ENCODE measurements at regions not wholly inside any gene's neighbourhood (a gene's known extent, or its start where the extent isn't known, plus 50 kb on each side); places are given as distances from the start of the nearest gene placed in this dataset.

DNA sequence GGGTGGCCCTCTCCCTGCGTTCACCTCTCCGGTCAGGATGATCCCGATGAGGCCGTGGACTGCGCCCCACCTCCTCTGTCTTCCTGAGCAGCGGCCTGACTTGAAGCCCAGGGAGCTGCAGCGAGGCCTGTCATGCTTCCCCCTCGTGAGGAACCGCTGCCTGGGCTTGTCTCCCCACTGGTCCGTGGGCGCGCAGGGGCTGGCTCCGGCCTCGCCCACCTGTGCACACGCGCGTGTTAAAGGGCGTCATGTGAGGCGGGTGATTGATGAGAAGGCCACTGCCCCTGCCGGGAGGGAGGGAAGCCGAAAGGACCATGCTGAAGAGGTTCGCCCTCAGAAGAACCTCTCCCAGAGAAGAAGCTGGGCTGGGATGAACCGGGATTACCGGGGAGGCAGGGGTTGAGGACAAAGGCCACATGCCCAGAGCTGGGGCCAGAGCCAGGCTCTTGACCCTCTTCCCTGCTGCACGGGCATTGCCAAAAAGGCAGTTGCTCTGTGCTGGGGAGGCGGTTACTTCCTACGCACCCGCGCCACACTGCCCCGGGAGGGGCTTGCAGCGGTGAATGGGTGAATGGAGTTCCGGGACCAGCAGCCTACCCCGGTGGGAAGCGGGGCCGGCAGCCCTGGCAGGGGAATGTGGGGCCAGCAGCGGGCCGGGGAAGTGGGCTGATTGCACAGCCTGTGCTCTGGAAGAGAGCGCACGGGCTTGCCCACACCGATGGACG, 85.9 kb upstream of the GSE1 start:
- no peak overlapping the region for H2BK120ac ChIP-seq (ENCODE audit: low read depth, low read length)
- no peak overlapping the region for H4K91ac ChIP-seq (ENCODE audit: insufficient read depth, low read depth, low read length)
- ATAC-seq (ENCODE audit: low read depth): no peak
- dilution Hi-C loops (cut with HindIII; ENCODE audit: low sequenced_read_pairs, unreplicated experiment) (no loop called here), intact Hi-C loops (cut with micrococcal nuclease) (no loop called here), in situ Hi-C loops (cut with MboI; ENCODE audit: low sequenced_read_pairs) (no loop called here)
- H3K56ac ChIP-seq (ENCODE audit: extremely low read depth, insufficient read depth, low read length): no peak overlapping the region
- H3K36me3 ChIP-seq (ENCODE audit: control insufficient read depth, insufficient read depth, low read length): no peaks in the 10 kb centered on the region
- no peak overlapping the region for H4K5ac ChIP-seq (ENCODE audit: low read depth, low read length)
- H3K27ac ChIP-seq (ENCODE audit: insufficient read depth, low read length): no peak overlapping the region
- no peak overlapping the region for H2BK20ac ChIP-seq (ENCODE audit: low read depth, low read length)
- H3K23ac ChIP-seq (ENCODE audit: low read depth, low read length): no peak overlapping the region
- peaks cover 13% of the 10 kb centered on the region for H3K9me1 ChIP-seq (ENCODE audit: insufficient read depth, low read length)
- no peak overlapping the region for H3K9ac ChIP-seq (ENCODE audit: low read depth, low read length)
- H2BK15ac ChIP-seq (ENCODE audit: low read depth, low read length): no peak overlapping the region
- H2BK5ac ChIP-seq (ENCODE audit: low read depth, low read length, poor library complexity, severe bottlenecking): no peak overlapping the region
- H4K20me1 ChIP-seq (ENCODE audit: insufficient read depth, low read length): peaks cover 18% of the 10 kb centered on the region
- H2AFZ ChIP-seq (replicated peaks; ENCODE audit: low read length, poor library complexity): no peak overlapping the region
- H3K4me3 ChIP-seq (ENCODE audit: insufficient read depth, low read depth, low read length): no peak overlapping the region
- peaks cover 26 to 40% of the 10 kb centered on the region in 2 experiments for H3K79me1 ChIP-seq (ENCODE audit: low read depth in 1 of 2, low read length in 2 of 2)
- TF ChIP-seq POLR2A (IDR thresholded peaks at IDR 0.05; ENCODE audit: low read depth, low read length) (no peak), CHD1 (IDR thresholded peaks at IDR 0.05; ENCODE audit: low read depth, low read length) (no peak), MAZ (IDR thresholded peaks at IDR 0.05; ENCODE audit: borderline replicate concordance, low read depth, low read length) (no peak), BHLHE40 (IDR thresholded peaks at IDR 0.05; ENCODE audit: low read depth, low read length) (no peak), MXI1 (IDR thresholded peaks at IDR 0.05; ENCODE audit: borderline replicate concordance, low read depth, low read length) (no peak), MAFK (IDR thresholded peaks at IDR 0.05; ENCODE audit: low read depth, low read length) (no peak), CEBPB (IDR thresholded peaks at IDR 0.05; ENCODE audit: low read depth, low read length) (no peak), RFX5 (IDR thresholded peaks at IDR 0.05; ENCODE audit: low read depth, low read length) (no peak), FOS (IDR thresholded peaks at IDR 0.05; ENCODE audit: low read depth, low read length) (no peak), SMC3 (IDR thresholded peaks at IDR 0.05; ENCODE audit: low read depth, low read length) (no peak), RCOR1 (IDR thresholded peaks at IDR 0.05; ENCODE audit: insufficient replicate concordance, low read length) (no peak), RAD21 (IDR thresholded peaks at IDR 0.05; ENCODE audit: low read length) (no peak), NFE2L2 (IDR thresholded peaks at IDR 0.05; ENCODE audit: low read depth, low read length) (no peak)
- TF ChIP-seq, protein P1, sequence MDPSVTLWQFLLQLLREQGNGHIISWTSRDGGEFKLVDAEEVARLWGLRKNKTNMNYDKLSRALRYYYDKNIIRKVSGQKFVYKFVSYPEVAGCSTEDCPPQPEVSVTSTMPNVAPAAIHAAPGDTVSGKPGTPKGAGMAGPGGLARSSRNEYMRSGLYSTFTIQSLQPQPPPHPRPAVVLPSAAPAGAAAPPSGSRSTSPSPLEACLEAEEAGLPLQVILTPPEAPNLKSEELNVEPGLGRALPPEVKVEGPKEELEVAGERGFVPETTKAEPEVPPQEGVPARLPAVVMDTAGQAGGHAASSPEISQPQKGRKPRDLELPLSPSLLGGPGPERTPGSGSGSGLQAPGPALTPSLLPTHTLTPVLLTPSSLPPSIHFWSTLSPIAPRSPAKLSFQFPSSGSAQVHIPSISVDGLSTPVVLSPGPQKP (IDR thresholded peaks at IDR 0.05; ENCODE audit: borderline replicate concordance, low read depth, low read length): no peak
- TF ChIP-seq, protein P2, sequence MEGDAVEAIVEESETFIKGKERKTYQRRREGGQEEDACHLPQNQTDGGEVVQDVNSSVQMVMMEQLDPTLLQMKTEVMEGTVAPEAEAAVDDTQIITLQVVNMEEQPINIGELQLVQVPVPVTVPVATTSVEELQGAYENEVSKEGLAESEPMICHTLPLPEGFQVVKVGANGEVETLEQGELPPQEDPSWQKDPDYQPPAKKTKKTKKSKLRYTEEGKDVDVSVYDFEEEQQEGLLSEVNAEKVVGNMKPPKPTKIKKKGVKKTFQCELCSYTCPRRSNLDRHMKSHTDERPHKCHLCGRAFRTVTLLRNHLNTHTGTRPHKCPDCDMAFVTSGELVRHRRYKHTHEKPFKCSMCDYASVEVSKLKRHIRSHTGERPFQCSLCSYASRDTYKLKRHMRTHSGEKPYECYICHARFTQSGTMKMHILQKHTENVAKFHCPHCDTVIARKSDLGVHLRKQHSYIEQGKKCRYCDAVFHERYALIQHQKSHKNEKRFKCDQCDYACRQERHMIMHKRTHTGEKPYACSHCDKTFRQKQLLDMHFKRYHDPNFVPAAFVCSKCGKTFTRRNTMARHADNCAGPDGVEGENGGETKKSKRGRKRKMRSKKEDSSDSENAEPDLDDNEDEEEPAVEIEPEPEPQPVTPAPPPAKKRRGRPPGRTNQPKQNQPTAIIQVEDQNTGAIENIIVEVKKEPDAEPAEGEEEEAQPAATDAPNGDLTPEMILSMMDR (conservative IDR thresholded peaks at IDR 0.05; ENCODE audit: low read depth, low read length): no peak
- TF ChIP-seq, protein P3, sequence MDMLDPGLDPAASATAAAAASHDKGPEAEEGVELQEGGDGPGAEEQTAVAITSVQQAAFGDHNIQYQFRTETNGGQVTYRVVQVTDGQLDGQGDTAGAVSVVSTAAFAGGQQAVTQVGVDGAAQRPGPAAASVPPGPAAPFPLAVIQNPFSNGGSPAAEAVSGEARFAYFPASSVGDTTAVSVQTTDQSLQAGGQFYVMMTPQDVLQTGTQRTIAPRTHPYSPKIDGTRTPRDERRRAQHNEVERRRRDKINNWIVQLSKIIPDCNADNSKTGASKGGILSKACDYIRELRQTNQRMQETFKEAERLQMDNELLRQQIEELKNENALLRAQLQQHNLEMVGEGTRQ (IDR thresholded peaks at IDR 0.05; ENCODE audit: low read depth, low read length): no peak
- no peak overlapping the region for H3K4ac ChIP-seq (ENCODE audit: low read depth, low read length)
- ChIA-PET POLR2A (ENCODE audit: unreplicated experiment) (no interaction called here), CTCF (no interaction called here)
- DNase-seq: no peak
- H3K4me2 ChIP-seq (ENCODE audit: low read depth, low read length): no peak overlapping the region
- BruUV-seq (replicated peaks): no TSS peak
- no peak overlapping the region for H4K8ac ChIP-seq (ENCODE audit: low read depth in 2 of 2, low read length in 2 of 2)
- H3K27me3 ChIP-seq (ENCODE audit: control insufficient read depth, insufficient read depth, low read length): no peaks in the 10 kb centered on the region
- no peak overlapping the region for H2AK9ac ChIP-seq (replicated peaks; ENCODE audit: low read depth, low read length, poor library complexity)
- H3K4me1 ChIP-seq (ENCODE audit: control insufficient read depth, insufficient read depth, low read length): peaks cover 24% of the 10 kb centered on the region
- no peaks in the 10 kb centered on the region for H3K9me3 ChIP-seq (ENCODE audit: control insufficient read depth, insufficient read depth, low read length)
- H3K14ac ChIP-seq (replicated peaks; ENCODE audit: low read depth, low read length): no peak overlapping the region
- WGBS, 2 experiments (ENCODE audit: extremely low coverage in 2 of 2, insufficient read length in 1 of 2): 97% methylated on average over 12 of the region's 41 CpGs; no CpG with 5 or more reads in 1 of the 2 experiments
- no peak overlapping the region for H3K18ac ChIP-seq (ENCODE audit: low read depth, low read length)
- H2AK5ac ChIP-seq (ENCODE audit: low read depth, low read length): no peak overlapping the region

Data from IMR-90 (cell line).